GM21576 (cell line): ENCODE measurements at regions not wholly inside any gene's neighbourhood (a gene's known extent, or its start where the extent isn't known, plus 50 kb on each side); places are given as distances from the start of the nearest gene placed in this dataset.
A peak's percentile ranks its signal among the peaks of the same experiment; 100 is the strongest.

Experiments used
- ATAC-seq: cut with Tn5 transposase; IDR thresholded peaks from one replicate; pipeline ENCODE4 v1.9.1; 2021; ENCODE audit warnings: mild to moderate bottlenecking, moderate library complexity; ENCODE audit not compliant: unreplicated experiment

- no peak for ATAC-seq
These were observed 107.1 kb upstream of the ARID2 start for GRCh38 chr12:45622210-45622937.

- no peak for ATAC-seq
These were observed 106.3 kb upstream of the ARID2 start for GRCh38 chr12:45623221-45623620.

DNA sequence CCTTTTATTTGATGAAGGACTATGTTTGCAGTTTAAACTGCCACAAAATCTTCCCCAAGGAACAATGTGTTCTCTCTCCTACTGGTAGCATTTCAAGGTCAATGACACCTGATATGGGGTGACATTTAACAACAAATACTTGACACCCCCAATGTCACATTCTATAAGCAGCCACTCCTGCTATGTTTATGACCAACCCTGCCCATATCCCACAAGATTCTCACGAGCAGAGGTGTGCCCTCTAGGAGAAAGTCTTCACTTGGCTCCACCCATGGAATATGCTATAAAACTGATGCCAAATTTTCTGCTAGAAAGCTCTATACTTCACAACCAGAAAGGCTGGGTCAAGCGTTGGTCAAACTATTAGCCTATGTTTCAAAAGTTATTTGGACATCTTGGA, 105.6 kb upstream of the ARID2 start:
- no peak for ATAC-seq

DNA sequence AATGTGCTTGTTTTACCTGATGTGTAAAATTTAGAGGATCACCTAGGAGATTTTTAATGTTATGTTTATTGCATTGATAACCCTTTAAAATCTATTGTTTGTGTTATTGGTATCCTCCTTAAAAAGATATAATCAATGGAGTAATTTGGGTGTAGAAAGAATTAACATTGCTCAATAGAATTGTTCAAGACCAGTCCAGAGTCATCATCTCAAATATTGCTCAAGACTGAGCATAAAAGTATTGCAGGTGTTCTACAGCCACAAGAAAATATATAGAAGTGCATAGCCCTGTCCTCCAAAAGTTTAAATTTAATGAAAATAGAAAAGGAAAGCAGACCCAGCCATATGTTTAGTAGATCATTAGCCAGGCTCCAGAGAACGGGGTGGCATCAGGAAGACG, 102.5 kb upstream of the ARID2 start:
- no peak for ATAC-seq

GRCh38 chr12:45627407-45628069, 102.0 kb upstream of the ARID2 start:
- no peak for ATAC-seq

GRCh38 chr12:45629292-45629691, 100.2 kb upstream of the ARID2 start:
- no peak for ATAC-seq

DNA sequence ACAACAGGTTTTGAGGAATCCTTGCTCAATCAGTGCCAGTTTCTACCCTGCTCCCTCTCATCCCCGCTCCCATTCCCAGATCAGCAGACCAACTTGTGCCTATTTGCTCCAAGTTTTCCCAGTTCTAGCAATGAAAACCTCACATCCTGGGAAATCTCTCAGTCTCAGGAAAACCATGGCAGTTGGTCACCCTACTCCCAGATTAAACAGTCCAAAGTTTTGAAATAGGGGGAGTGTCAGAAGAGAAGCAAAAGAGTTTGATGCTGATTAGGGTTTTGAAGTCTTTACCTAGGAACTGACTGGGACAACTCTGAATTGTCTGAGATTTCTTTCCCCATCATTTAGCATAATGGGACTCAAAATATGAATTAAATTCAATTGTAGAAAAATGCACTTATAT, 95.8 kb upstream of the ARID2 start:
- no peak for ATAC-seq

DNA sequence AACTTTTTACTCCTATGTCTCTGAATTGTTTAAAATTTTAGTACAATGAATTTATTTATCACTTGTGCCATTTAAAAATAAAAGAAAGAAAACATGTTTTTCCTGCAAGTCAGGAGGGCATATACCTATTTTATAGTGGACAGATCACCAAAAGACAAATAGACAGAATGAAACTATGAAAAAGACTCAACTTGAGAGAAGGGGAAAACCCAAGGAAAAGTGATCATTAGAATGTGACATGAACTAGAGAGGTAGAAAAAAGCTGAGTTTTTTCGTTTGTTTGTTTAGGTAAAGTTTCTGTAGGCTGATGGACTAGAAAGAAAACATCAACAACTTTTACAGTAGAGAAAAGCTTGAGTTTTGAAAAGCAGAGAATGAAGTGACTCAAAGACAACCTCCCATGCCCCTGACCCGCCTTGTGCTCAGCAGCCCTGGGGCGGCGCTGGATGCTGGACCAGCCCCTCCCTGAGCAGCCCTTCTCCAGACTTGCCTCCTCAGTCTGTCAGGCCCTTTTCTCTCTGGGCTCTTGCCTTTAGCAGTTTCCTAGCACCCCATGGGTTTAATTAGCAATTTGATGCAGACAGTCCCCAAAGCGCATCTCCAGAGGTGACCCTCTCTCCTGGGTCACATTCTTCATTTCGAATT, 95.1 kb upstream of the ARID2 start:
- peak; percentile 50 for ATAC-seq

DNA sequence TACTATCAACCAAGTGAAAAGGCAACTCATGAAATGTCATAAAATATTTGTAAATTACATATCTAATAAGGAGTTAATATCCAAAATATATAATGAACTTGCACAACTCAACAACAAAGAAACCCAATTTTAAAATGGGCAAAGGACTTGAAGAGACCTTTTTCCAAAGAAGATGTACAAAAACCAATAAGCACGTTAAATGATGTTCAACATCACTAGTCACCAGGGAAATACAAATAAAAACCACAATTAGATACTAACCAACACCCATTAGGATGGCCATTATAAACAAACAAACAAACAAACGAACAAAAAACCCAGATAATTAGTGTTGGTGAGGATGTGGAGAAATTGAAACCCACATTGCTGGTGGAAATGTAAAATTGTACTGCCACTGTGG, 92.3 kb upstream of the ARID2 start:
- ATAC-seq = no peak

- ATAC-seq = no peak
These were observed 91.8 kb upstream of the ARID2 start for GRCh38 chr12:45637706-45638105.

DNA sequence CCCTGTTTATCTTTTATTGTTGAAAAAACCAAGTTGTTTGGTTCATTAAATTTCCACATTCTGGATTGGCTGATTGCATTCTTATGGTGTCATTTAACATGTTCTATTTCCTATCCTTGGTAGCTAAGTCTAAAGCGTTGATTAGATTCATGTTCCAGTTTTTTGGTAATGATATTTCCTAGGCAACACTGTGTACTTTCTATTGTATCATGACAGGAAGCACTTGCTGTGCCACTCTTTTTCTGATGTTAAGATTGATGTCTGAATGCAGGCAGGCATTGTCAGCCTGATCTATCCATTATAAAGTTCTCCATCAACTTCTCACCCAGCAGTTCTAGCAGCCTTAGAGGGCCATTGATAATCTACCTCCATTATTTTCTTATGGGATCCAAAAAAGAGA, 91.1 kb upstream of the ARID2 start:
- no peak for ATAC-seq

- ATAC-seq = no peak
These were observed 85.0 kb upstream of the ARID2 start for GRCh38 chr12:45644541-45644940.

- ATAC-seq = no peak
These were observed 82.5 kb upstream of the ARID2 start for GRCh38 chr12:45646851-45647581.

- no peak for ATAC-seq
These were observed 81.4 kb upstream of the ARID2 start for GRCh38 chr12:45648070-45648469.

GRCh38 chr12:45651029-45651428, 78.5 kb upstream of the ARID2 start:
- ATAC-seq = no peak

- no peak for ATAC-seq
These were observed 75.4 kb upstream of the ARID2 start for GRCh38 chr12:45654002-45654665.

- ATAC-seq = peak; percentile 52
These were observed 74.3 kb upstream of the ARID2 start for GRCh38 chr12:45655186-45655585.

GRCh38 chr12:45655743-45656142, 73.8 kb upstream of the ARID2 start:
- no peak for ATAC-seq

GRCh38 chr12:45658020-45658419, 71.5 kb upstream of the ARID2 start:
- no peak for ATAC-seq

GRCh38 chr12:45660330-45660729, 69.2 kb upstream of the ARID2 start:
- no peak for ATAC-seq

- no peak for ATAC-seq
These were observed 66.1 kb upstream of the ARID2 start for GRCh38 chr12:45663455-45663854.
